DMS114 treated with DMSO at 0.1 percent for 48 hours (cell line): ENCODE measurements at regions not wholly inside any gene's neighbourhood (a gene's known extent, or its start where the extent isn't known, plus 50 kb on each side); places are given as distances from the start of the nearest gene placed in this dataset.
"Not testable (repeated sequence)": the region's sequence is repeated elsewhere in the genome, so short reads cannot be mapped to it uniquely, and the experiment has no call there.

Experiments
- DNase-seq: peaks from one replicate; lab custom pipeline; 2025; ENCODE audit not compliant: unreplicated experiment; lab: John Stamatoyannopoulos, UW

- DNase-seq = no peak
Measured at GRCh38 chr10:84626397-84627087, 298.2 kb downstream of the CCSER2 start.

- DNase-seq = no peak
Measured at GRCh38 chr10:84632866-84633265, 304.5 kb downstream of the CCSER2 start.

GRCh38 chr10:84634636-84635035, 306.2 kb downstream of the CCSER2 start:
- no peak for DNase-seq

DNA sequence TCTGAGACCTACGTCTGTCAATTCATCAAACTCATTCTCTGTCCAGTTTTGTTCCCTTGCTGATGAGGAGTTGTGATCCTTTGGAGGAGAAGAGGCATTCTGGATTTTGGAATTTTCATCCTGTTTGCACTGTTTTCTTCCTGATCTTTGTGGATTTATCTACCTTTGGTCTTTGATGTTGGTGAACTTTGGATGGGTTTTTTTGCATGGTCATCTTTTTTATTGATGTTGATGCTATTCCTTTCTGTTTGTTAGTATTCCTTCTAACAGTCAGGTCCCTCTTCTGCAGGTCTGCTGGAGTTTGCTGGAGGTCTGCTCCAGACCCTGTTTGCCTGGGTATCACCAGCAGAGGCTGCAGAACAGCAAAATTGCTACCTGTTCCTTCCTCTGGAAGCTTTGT, 322.2 kb downstream of the CCSER2 start:
- not testable (repeated sequence) for DNase-seq

DNA sequence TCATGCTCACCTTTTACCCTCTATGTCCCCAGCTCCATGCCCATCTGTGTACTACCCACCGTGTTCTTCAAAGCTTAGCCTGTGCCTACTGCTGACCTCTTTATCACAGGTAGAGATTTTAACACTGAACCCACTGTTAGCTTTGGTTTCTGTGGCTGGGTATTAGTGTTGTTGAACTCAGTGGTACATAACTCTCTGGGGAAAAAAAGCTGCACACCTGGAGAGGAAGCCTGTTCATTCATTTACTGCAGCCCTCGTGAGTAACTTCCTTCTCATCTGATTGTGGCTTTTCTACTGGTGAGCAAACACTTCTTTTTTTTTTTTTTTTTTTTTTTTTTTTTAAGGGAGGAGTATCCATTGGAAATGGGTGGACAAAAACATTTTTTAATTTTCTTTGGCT, 326.3 kb downstream of the CCSER2 start:
- DNase-seq = no peak

- no peak for DNase-seq
Measured at GRCh38 chr10:84659027-84659426, 330.6 kb downstream of the CCSER2 start.

- DNase-seq = no peak
Measured at GRCh38 chr10:84659497-84660439, 331.4 kb downstream of the CCSER2 start.

DNA sequence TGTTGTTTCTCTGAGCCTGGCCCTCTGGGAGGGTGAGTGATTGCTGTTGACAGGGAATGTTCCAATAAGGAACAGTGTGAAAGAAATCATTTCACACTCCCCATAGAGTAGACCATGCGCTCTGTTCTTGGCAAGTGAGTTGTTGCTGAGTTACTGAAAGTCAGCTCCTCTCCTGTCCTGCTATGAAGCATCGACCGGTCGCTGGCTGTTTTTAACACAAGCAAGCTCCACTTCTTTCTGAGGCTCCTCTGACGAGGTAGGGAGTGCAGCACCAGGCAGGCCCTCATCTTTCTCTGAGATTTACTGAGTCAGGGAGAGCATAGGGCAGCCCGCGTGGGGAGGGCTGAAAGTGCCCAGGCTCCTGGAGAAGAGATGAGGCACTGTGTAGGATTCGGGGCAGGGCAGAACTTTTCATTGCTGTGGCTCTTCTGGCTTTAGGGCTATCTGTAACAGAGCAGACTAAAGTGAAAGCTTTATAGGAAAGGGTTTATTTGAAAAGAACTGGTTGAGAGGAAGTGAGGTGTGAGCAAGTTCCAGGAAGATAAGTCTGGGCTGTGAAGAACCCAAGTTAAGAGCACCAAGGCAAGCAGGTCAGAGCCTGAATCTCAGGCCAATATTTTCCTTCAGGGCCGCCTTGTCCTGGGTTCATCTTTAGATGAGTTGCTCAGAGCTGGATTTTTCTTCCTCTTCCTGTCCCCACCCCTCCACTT, 332.2 kb downstream of the CCSER2 start:
- no peak for DNase-seq

DNA sequence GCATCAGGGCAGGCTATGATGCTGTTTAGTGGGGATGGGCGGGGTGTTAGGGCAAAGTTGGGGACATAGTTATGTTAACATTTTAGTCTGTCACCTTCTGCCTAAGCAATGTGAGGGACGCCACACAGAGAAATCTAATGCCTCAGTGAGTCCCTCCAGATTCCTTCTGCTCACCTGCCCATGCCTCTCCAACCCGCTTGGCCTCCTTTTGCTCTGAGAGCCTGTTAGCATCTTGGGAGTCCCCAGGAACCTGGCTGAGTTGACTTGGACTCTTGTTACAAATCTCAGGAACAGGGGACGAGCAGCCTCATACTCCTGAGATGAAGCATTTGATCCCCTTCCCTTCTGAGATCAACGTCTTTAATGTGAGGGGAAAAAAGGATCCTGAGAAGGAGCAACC, 336.8 kb downstream of the CCSER2 start:
- no peak for DNase-seq

DNA sequence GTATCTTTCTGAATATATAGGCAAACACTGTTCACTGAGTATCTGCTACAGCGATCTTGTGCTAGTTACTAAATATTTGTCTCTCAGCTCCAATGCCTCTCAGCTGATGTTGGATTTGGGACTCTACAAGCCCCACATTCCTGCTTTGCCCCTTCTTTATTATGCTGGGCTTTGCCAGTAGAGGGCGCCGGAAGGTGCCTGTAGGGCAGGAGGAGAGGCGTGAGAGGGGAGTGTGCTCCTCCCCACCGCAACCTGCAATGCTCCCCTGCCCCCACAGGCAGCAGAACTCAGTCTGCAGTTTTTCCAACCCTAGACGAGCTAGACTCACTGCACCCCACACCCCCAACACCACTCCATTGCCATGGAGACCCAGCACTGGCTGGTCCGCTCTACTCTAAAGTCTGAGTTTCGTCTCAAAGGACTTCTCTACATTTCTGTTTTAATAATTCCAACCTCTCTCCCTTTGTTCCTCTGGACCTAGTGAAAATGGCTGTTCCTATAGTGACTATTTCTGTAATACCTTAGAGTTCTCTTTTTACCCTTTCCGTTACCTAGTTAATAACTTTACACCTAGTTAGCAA, 337.6 kb downstream of the CCSER2 start:
- no peak for DNase-seq

GRCh38 chr10:84668186-84668763, 339.9 kb downstream of the CCSER2 start:
- no peak for DNase-seq

DNA sequence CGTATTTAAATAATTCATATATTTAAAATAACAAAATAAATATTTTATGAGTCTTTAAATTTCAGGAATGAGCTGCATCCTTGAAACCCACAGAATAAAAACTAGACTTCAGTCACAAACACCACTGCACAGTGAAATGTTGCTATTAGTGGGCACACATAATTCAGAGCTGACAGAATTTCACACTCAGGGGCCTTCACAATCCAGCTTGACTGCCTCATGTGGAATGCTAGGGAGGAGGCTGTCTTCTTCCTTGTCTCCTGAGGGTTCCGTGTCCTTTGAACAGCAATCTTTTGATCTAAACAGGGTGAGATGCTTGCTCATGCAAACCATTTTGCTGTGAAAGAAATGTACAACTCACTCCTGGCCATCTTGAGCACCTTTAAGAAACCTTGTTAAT, 346.7 kb downstream of the CCSER2 start:
- no peak for DNase-seq

DNA sequence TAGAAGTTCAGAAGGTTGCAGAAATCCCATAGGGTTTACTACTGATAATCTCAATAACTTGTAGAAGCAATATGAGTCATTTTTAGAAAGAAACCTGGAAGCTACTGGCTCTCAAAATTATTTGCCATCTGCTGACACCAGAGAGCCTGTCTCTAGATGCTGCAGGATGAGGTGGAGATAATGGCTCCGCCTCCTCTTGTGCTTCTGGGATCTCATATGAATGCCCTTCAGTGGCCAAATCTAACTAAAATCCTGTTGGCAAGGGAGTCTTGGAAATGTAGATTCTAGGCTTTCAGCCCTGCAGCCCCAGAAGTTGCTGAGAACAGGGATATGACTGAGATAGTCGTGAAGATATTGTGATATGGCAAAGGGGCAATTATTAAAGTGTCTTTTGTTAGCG, 348.1 kb downstream of the CCSER2 start:
- no peak for DNase-seq

- DNase-seq = no peak
Measured at GRCh38 chr10:84681781-84682180, 353.4 kb downstream of the CCSER2 start.

DNA sequence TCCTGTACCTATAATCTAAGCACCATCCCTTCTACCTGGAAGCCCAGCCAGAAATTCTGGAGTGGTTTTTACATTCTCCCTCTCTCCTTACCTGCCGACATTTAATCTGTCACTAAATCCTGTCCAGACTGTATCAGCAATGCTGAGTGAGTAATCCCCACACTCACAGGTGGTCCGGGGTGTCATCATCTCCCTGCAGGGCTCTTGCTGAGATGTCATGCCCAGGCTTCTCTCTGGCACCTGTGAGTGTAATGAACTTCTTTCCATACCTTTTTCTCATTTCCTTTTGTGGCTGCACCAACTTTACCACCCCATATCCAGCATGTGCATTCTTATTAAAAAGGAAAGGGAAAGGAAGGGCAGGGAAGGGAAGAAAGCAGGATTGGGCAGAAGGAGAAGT, 355.2 kb downstream of the CCSER2 start:
- no peak for DNase-seq

DNA sequence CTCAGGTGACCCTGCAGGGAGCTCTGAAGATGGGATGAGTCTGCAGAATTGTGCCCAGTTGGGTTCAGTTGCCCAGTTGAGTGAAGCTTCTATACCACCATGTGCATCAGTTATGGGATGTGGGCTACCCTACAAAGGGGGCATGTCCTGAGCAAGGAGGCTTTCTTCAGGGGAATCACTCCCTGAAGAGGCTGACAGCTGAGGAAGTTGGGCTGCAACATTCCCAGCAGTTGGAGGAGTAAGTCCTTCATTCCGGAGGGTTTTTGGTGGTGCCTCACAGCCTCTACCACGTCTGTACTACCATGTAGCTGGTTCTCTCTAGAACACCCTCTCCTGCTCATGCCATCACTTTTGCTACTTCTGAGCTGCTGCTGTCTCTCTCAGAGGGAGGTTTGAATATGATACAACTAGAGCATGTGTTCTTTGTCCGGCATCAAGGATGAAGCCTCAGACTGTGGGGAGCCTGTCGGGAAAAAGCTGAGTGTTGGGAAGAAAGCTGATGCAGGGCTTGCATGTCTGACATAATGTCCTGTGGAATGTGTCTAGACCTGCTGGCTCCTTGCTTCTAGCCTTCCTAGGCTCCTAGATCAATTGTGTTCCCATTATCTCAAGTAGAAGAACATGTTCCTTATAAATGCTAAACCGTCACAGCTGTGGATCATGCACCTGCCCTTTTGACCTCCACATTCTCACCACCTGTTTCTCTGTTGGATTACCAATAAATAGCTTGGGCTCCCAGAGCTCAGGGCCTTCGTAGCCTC, 355.8 kb downstream of the CCSER2 start:
- no peak for DNase-seq

DNA sequence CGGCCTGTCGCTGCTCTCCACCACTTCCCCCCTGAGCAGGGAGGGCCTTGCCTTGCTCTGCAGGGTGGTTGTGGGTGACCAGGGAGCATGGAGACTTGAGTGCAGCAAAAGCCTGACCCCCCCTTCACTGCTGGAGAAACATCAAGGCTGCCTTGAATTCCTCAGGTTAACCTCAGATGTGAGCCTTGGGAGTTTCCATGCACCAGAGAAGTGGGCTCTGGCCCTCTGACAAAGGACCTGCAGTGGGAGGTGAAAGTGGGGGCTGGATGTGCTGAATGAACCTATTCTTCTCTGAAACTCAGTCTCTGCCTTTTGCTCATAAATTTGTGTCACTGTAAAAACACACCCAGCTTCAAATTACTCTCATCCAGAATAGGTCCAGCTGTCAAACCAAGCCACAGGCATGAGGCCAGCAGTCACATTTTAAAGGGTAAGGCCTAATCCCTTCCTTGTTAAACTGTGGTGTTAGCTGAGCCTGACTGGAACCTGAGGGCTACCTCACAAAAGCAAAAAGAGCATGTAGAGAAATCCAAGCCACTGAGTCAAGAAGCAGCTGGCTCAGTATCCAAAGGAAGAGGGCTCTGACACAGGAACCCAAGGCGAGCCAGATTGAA, 356.8 kb downstream of the CCSER2 start:
- DNase-seq = no peak

DNA sequence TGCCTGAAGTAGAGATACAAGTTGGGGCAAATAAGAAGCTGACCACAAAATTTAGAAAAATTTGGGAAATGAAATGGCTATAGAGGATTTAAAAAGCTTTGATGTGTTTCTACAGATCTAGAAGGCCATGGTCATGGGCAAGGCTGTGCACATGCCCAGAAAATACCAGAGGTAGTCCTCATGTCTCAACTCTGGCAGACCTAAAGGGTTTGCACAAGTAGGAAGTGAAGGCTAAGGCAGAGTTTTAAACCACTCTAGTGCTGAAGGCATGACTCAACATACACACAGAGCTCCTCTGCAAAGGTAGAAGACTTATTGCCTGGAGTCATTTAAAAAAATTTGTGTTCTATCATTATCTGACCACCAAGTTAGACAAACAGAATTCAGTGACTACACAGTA, 364.6 kb downstream of the CCSER2 start:
- no peak for DNase-seq

DNA sequence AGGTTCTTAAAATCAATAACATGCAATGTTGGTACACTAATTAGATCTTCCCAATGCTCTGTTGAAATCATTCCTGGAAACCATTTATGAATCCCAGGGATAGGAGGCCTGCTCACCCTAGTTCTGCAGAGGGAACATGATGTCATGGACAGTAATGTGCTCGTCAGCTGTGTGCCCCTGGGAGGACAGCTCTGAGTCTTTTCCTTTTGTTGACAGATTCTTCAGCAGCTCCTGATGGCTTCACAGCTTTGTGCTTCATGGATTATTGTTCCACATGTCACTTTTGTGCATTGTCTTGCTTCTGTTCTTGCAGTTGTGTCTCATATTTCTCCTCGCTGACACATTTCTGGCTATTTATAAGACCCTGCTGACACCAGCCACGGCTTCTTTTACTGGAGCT, 367.5 kb downstream of the CCSER2 start:
- no peak for DNase-seq

DNA sequence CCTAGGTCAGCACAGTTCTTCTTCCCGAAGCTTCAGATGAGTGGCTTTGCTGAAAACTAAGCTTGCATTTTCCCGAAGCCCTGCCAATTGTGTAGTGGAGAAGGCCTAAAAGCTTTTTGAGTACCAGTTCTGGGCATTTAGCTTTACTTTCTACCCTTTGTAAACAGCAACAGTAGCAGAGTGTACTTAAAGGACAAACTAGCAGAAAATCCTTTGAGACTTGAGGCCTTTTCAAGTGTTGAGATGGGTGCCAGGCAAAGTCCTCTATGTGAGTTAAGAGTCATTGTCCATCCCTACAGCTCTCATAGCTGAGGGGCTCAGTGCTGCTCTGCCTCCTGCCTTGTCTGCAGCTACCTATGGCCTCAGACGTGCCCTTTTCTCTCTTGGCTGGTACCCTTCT, 368.2 kb downstream of the CCSER2 start:
- DNase-seq = no peak
